OCI-LY7 (cell line): ENCODE measurements at regions not wholly inside any gene's neighbourhood (a gene's known extent, or its start where the extent isn't known, plus 50 kb on each side); places are given as distances from the start of the nearest gene placed in this dataset.

Source experiments
- BruUV-seq: library from RNA; stranded (reverse); fragments of 400-500 nt; replicated peaks from 2 replicates; lab custom pipeline; 2021; lab: Mats Ljungman, UMichigan
- CTCF ChIA-PET: fragments of 300-600 bp; sonication (Branson Sonifier 250); formaldehyde crosslinking; loops from one replicate; lab custom pipeline; 2022; ENCODE audit warnings: antibody characterized with exemption; ENCODE audit not compliant: unreplicated experiment; lab: Charles Lee
- POLR2A ChIA-PET: fragments of 300-600 bp; sonication (Branson Sonifier 250); formaldehyde crosslinking; loops from one replicate; lab custom pipeline; 2022; ENCODE audit warnings: antibody characterized with exemption; lab: Charles Lee
- DNase-seq: peaks from one replicate; pipeline ENCODE4 v3.0.0-alpha.2; 2015; ENCODE audit warnings: low spot score
- H2AFZ ChIP-seq: fragments of 200-600 bp; sonication (generic), shearing (Covaris generic); 2 replicates; pipeline ENCODE4 v1.6.1; 2014; ENCODE audit warnings: mild to moderate bottlenecking, antibody characterized with exemption, low read length, moderate library complexity
- H3K27ac ChIP-seq: fragments of 200-600 bp; sonication (generic); 2 replicates; pipeline ENCODE4 v1.5.1; 2014; ENCODE audit warnings: mixed run types, low read depth, mild to moderate bottlenecking, moderate library complexity, low read length, inconsistent platforms; ENCODE audit not compliant: poor library complexity, severe bottlenecking
- H3K36me3 ChIP-seq: fragments of 200-600 bp; sonication (generic); 2 replicates; pipeline ENCODE4 v1.6.1; 2014; ENCODE audit warnings: mild to moderate bottlenecking, antibody characterized with exemption, low read length, moderate library complexity, mixed read lengths; ENCODE audit not compliant: insufficient read depth
- H3K4me1 ChIP-seq: fragments of 200-600 bp; sonication (generic); 2 replicates; pipeline ENCODE4 v1.5.1; 2014; ENCODE audit warnings: mild to moderate bottlenecking, low read length; ENCODE audit not compliant: insufficient read depth, poor library complexity, severe bottlenecking
- H3K4me2 ChIP-seq: fragments of 200-600 bp; sonication (generic); 2 replicates; pipeline ENCODE4 v1.6.1; 2014; ENCODE audit warnings: mild to moderate bottlenecking, low read length
- H3K4me3 ChIP-seq: fragments of 200-600 bp; sonication (generic); 2 replicates; pipeline ENCODE4 v1.5.1; 2014; ENCODE audit warnings: mild to moderate bottlenecking, low read depth, low read length; ENCODE audit not compliant: poor library complexity, severe bottlenecking
- H3K79me2 ChIP-seq: fragments of 200-600 bp; sonication (generic); 2 replicates; pipeline ENCODE4 v1.6.1; 2016; ENCODE audit warnings: low read depth, mild to moderate bottlenecking, low read length, moderate library complexity, mixed read lengths; ENCODE audit not compliant: insufficient read depth
- H3K9me2 ChIP-seq: fragments of 200-600 bp; sonication (generic); 2 replicates; pipeline ENCODE4 v1.6.1; 2016; ENCODE audit warnings: mild to moderate bottlenecking, low read length, mixed read lengths; ENCODE audit not compliant: insufficient read depth
- H3K9me3 ChIP-seq: fragments of 200-600 bp; sonication (generic); 2 replicates; pipeline ENCODE4 v1.6.1; 2014; ENCODE audit warnings: mild to moderate bottlenecking, mixed run types, low read length, mixed read lengths
- H4K20me1 ChIP-seq: fragments of 200-600 bp; sonication (generic); 2 replicates; pipeline ENCODE4 v1.6.1; 2014; ENCODE audit warnings: mild to moderate bottlenecking, antibody characterized with exemption, low read length, moderate library complexity, mixed read lengths; ENCODE audit not compliant: insufficient read depth
- CTCF ChIP-seq: fragments of 200-600 bp; sonication (generic); conservative IDR thresholded peaks from 2 replicates; pipeline ENCODE4 v1.5.1; 2014; ENCODE audit warnings: mild to moderate bottlenecking, antibody characterized with exemption, low read length, moderate library complexity, mixed read lengths
- EZH2phosphoT487 ChIP-seq: fragments of 200-600 bp; sonication (generic); IDR thresholded peaks from 2 replicates; pipeline ENCODE4 v1.6.1; 2018; ENCODE audit warnings: low read depth, borderline replicate concordance, mild to moderate bottlenecking, mixed run types, antibody characterized with exemption, low read length, moderate library complexity, mixed read lengths
- intact Hi-C: fragments of 100-400 bp; cut with micrococcal nuclease; formaldehyde crosslinking; loops from one replicate; pipeline ENCODE4 v1.10.0; 2022; ENCODE audit not compliant: unreplicated experiment

DNA sequence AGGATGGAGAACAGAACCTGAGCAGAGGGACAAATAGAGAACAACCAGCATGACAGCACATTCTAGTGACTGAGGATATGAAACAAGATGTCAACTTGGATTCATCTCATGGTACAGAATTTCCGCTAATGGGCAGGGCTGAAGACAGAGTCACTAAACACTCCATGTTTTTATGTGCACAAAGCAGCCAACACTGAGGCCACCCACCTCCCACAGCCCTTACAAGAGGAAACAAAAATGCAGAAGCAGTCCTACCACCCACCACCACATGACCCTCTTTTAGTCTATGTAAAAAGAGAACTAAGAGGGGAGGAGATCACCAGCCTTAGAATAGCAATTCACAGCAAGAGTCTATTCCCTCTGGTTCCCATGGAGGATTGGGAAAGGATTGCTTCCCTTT is 131.4 kb upstream of the UBE2E2 start:
- no TSS peak for BruUV-seq
- CTCF ChIA-PET: interaction anchor here (1.0 kb wide), 1 partner anchor 846 kb away, joined by 4 read pairs; the partner anchor contains the start of gene RPL15
- peak overlapping the region; percentile 12 for H3K4me3 ChIP-seq

GRCh38 chr3:23072693-23073092 is 130.4 kb upstream of the UBE2E2 start:
- peak overlapping the region; percentile 56 for H3K4me2 ChIP-seq
- no peak for DNase-seq
- H3K4me3 ChIP-seq: no peak overlapping the region
- no peak overlapping the region for H2AFZ ChIP-seq
- H3K36me3 ChIP-seq: no peaks in the 10 kb centered on the region
- ChIA-PET POLR2A (interaction anchor here (0.7 kb wide), 1 partner anchor 13 kb away, joined by 3 read pairs; no protein-coding TSS in a partner anchor), CTCF (no interaction called here)
- H4K20me1 ChIP-seq: no peaks in the 10 kb centered on the region
- no peaks in the 10 kb centered on the region for H3K9me3 ChIP-seq
- no TSS peak for BruUV-seq
- intact Hi-C loops: no loop called here
- no peak for TF ChIP-seq CTCF
- TF ChIP-seq EZH2phosphoT487: no peak
- H3K79me2 ChIP-seq: no peaks in the 10 kb centered on the region
- H3K9me2 ChIP-seq: no peaks in the 10 kb centered on the region
- H3K4me1 ChIP-seq: peaks cover 47% of the 10 kb centered on the region
- H3K27ac ChIP-seq: no peak overlapping the region

More for the DNA sequence above, 131.4 kb upstream of the UBE2E2 start:
- DNase-seq: peak; percentile 60
- H3K4me2 ChIP-seq: peak overlapping the region; percentile 56
- H3K79me2 ChIP-seq: no peaks in the 10 kb centered on the region
- H3K9me3 ChIP-seq: no peaks in the 10 kb centered on the region; the same call in 1 of the 2 replicates
- peaks cover 55% of the 10 kb centered on the region for H3K4me1 ChIP-seq
- no peaks in the 10 kb centered on the region for H3K9me2 ChIP-seq
- H3K36me3 ChIP-seq: no peaks in the 10 kb centered on the region
- intact Hi-C loops: no loop called here
- H4K20me1 ChIP-seq: no peaks in the 10 kb centered on the region
- peak overlapping the region; percentile 64; the same call in 1 of the 2 replicates for H2AFZ ChIP-seq
- POLR2A ChIA-PET: interaction anchor here (0.6 to 1.5 kb wide), 2 partner anchors 52 to 107 kb away, joined by 3 to 8 read pairs; no protein-coding TSS in a partner anchor
- H3K27ac ChIP-seq: peak overlapping the region; percentile 69
- no peak for TF ChIP-seq EZH2phosphoT487
- TF ChIP-seq CTCF: no peak

DNA sequence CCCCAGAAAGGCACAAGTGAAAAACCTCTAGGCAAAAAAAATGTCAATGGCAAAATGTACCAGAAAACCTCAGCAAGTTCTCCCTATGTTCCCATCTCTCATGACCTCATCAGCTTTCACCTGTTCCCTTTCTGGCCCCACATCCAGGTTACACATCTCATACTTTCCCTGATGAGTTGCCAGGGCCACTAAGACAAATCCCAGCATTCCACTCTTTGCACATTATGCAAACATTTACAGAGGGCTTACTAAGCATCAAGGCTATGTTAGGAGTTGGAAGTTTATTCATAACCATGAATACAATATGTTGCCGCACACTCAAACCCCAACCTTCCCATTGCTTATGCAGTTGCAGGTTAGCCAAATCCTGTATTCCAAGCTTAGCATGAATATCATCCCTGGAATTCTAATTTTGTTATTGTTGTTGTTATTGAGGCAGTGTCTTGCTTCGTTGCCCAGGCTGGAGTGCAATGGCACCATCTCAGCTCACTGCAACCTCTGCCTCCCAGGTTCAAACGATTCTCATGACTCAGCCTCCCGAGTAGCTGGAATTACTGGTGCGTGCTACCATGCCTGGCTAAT is 129.3 kb upstream of the UBE2E2 start:
- no peaks in the 10 kb centered on the region for H3K9me2 ChIP-seq
- no TSS peak for BruUV-seq
- CTCF ChIA-PET: interaction anchor here (0.5 kb wide), 1 partner anchor 538 kb away, joined by 19 read pairs; no protein-coding TSS in a partner anchor

More for the DNA sequence above, 129.3 kb upstream of the UBE2E2 start:
- H3K4me3 ChIP-seq: no peak overlapping the region
- H3K4me2 ChIP-seq: no peak overlapping the region
- H3K79me2 ChIP-seq: no peaks in the 10 kb centered on the region
- H2AFZ ChIP-seq: no peak overlapping the region
- POLR2A ChIA-PET: no interaction called here
- peaks cover 37% of the 10 kb centered on the region for H3K4me1 ChIP-seq
- no peaks in the 10 kb centered on the region for H3K9me3 ChIP-seq
- H4K20me1 ChIP-seq: no peaks in the 10 kb centered on the region
- H3K36me3 ChIP-seq: no peaks in the 10 kb centered on the region
- no peak for DNase-seq
- TF ChIP-seq CTCF: no peak
- TF ChIP-seq EZH2phosphoT487: no peak
- no peak overlapping the region for H3K27ac ChIP-seq
- intact Hi-C loops: no loop called here
